GM23338 (cell line): ENCODE measurements at regions not wholly inside any gene's neighbourhood (a gene's known extent, or its start where the extent isn't known, plus 50 kb on each side); places are given as distances from the start of the nearest gene placed in this dataset.

Source experiments
- ATAC-seq: fragments of 200-7000 bp; cut with Tn5 transposase; 3 replicates; pipeline ENCODE4 v1.9.1; 2020
- DNase-seq: peaks from one replicate; pipeline ENCODE4 v3.0.0-alpha.2; 2015; ENCODE audit warnings: low spot score
- H2AFZ ChIP-seq: fragments of 200-600 bp; sonication (generic); 2 replicates; pipeline ENCODE4 v1.8.0; 2016; ENCODE audit warnings: antibody characterized with exemption, mild to moderate bottlenecking, moderate library complexity
- H3F3A ChIP-seq: fragments of 200-600 bp; sonication (generic); replicated peaks from 2 replicates; pipeline ENCODE4 v1.8.0; 2017; ENCODE audit warnings: antibody characterized with exemption, mixed run types, low read depth
- H3K27ac ChIP-seq: fragments of 200-600 bp; sonication (generic); 2 replicates; pipeline ENCODE4 v1.6.1; 2016; ENCODE audit warnings: low read depth
- H3K27me3 ChIP-seq: fragments of 200-600 bp; sonication (generic); 2 replicates; pipeline ENCODE4 v1.8.0; 2016; ENCODE audit warnings: mild to moderate bottlenecking, mixed run types, moderate library complexity; ENCODE audit not compliant: insufficient read depth
- H3K36me3 ChIP-seq: fragments of 200-600 bp; sonication (generic); 2 replicates; pipeline ENCODE4 v1.8.0; 2016; ENCODE audit warnings: mild to moderate bottlenecking; ENCODE audit not compliant: insufficient read depth
- H3K4me1 ChIP-seq: fragments of 200-600 bp; sonication (generic); 2 replicates; pipeline ENCODE4 v1.8.0; 2016; ENCODE audit warnings: mild to moderate bottlenecking, moderate library complexity; ENCODE audit not compliant: insufficient read depth
- H3K4me2 ChIP-seq: fragments of 200-600 bp; sonication (generic); 2 replicates; pipeline ENCODE4 v1.7.1; 2017; ENCODE audit warnings: mixed run types
- H3K4me3 ChIP-seq: fragments of 200-600 bp; sonication (generic); 2 replicates; pipeline ENCODE4 v1.6.1; 2016; ENCODE audit warnings: mixed run types
- H3K79me2 ChIP-seq: fragments of 200-600 bp; sonication (generic); replicated peaks from 2 replicates; pipeline ENCODE4 v1.8.0; 2017; ENCODE audit warnings: mild to moderate bottlenecking; ENCODE audit not compliant: insufficient read depth
- H3K9me2 ChIP-seq: fragments of 200-600 bp; sonication (generic); 2 replicates; pipeline ENCODE4 v1.8.0; 2017; ENCODE audit not compliant: insufficient read depth
- H4K20me1 ChIP-seq: fragments of 200-600 bp; sonication (generic); replicated peaks from 2 replicates; pipeline ENCODE4 v1.8.0; 2017; ENCODE audit warnings: mild to moderate bottlenecking; ENCODE audit not compliant: insufficient read depth
- H3K27ac Mint-ChIP-seq: 2 replicates; pipeline ENCODE4 v1.8.0; 2020; ENCODE audit warnings: inconsistent platforms, mild to moderate bottlenecking, moderate library complexity, mixed read lengths
- H3K27me3 Mint-ChIP-seq: 3 replicates; pipeline ENCODE4 v1.8.0; 2022; ENCODE audit warnings: low read depth, mild to moderate bottlenecking, moderate library complexity, mixed read lengths, inconsistent platforms; ENCODE audit not compliant: insufficient read depth, poor library complexity
- H3K36me3 Mint-ChIP-seq: 3 replicates; pipeline ENCODE4 v1.8.0; 2021; ENCODE audit warnings: low read depth, mild to moderate bottlenecking, inconsistent platforms, moderate library complexity, mixed read lengths
- H3K4me1 Mint-ChIP-seq: 3 replicates; pipeline ENCODE4 v1.8.0; 2020; ENCODE audit warnings: mild to moderate bottlenecking, inconsistent platforms, mixed read lengths
- H3K4me3 Mint-ChIP-seq: 3 replicates; pipeline ENCODE4 v1.8.0; 2021; ENCODE audit warnings: moderate library complexity, mild to moderate bottlenecking, inconsistent platforms, mixed read lengths
- H3K9me3 Mint-ChIP-seq: 3 replicates; pipeline ENCODE4 v1.8.0; 2020; ENCODE audit warnings: moderate library complexity, mild to moderate bottlenecking, inconsistent platforms, mixed read lengths
- CREB1 ChIP-seq: fragments of 250-450 bp; sonication (Bioruptor Pico); IDR thresholded peaks from 2 replicates; pipeline ENCODE4 v1.5.0; 2020; ENCODE audit warnings: low read depth, mild to moderate bottlenecking, moderate library complexity
- CTCF ChIP-seq, 2 experiments: fragments of 200-600 bp in 1 of 2; sonication (generic) in 1 of 2; conservative IDR thresholded peaks; 2 replicates each; pipeline versions ENCODE4 v1.5.1 to v1.6.1; 2016 to 2017; ENCODE audit warnings: antibody characterized with exemption in 2 of 2, low read depth in 2 of 2, mild to moderate bottlenecking in 2 of 2, moderate library complexity in 1 of 2
- ETS1 ChIP-seq: IDR thresholded peaks from 2 replicates; pipeline ENCODE4 v1.6.1; 2016; ENCODE audit warnings: antibody characterized with exemption
- EZH2 ChIP-seq: fragments of 200-600 bp; sonication (generic); IDR thresholded peaks from one replicate; pipeline ENCODE4 v1.8.0; 2017; ENCODE audit warnings: antibody characterized with exemption, mild to moderate bottlenecking, low read depth; ENCODE audit not compliant: unreplicated experiment
- EZH2phosphoT487 ChIP-seq: fragments of 200-600 bp; sonication (generic); IDR thresholded peaks from one replicate; pipeline ENCODE4 v1.8.1; 2018; ENCODE audit warnings: antibody characterized with exemption; ENCODE audit not compliant: unreplicated experiment
- JUNB ChIP-seq: IDR thresholded peaks from one replicate; pipeline ENCODE4 v1.6.1; 2016; ENCODE audit warnings: antibody characterized with exemption; ENCODE audit not compliant: unreplicated experiment
- NANOG ChIP-seq: IDR thresholded peaks from 2 replicates; pipeline ENCODE4 v1.6.1; 2016; ENCODE audit warnings: antibody characterized with exemption, borderline replicate concordance
- POLR2AphosphoS5 ChIP-seq: IDR thresholded peaks from 2 replicates; pipeline ENCODE4 v1.6.1; 2016; ENCODE audit warnings: antibody characterized with exemption, low read depth
- REST ChIP-seq: IDR thresholded peaks from one replicate; pipeline ENCODE4 v1.6.1; 2018; ENCODE audit warnings: antibody characterized with exemption; ENCODE audit not compliant: unreplicated experiment
- STAT1 ChIP-seq: IDR thresholded peaks from one replicate; pipeline ENCODE4 v1.6.1; 2016; ENCODE audit warnings: antibody characterized with exemption; ENCODE audit not compliant: unreplicated experiment
- ZNF114 ChIP-seq: fragments of 250-450 bp; sonication (Bioruptor Pico); IDR thresholded peaks from 2 replicates; pipeline ENCODE4 v1.5.0; 2020; ENCODE audit warnings: mild to moderate bottlenecking, moderate library complexity
- ZNF331 ChIP-seq: fragments of 250-450 bp; sonication (Bioruptor Pico); IDR thresholded peaks from 2 replicates; pipeline ENCODE4 v1.5.0; 2020; ENCODE audit warnings: low read depth, mild to moderate bottlenecking, moderate library complexity
- TF ChIP-seq, protein P1 (sequence below): fragments of 250-450 bp; sonication (Bioruptor Pico); IDR thresholded peaks from 2 replicates; pipeline ENCODE4 v1.5.0; 2020; ENCODE audit warnings: mild to moderate bottlenecking, moderate library complexity

GRCh38 chr7:25611196-25611595 lies 382.9 kb upstream of the NPVF start:
- H3K36me3 ChIP-seq = no peaks in the 10 kb centered on the region; the same call in 1 of the 2 replicates
- peaks cover 1% of the 10 kb centered on the region for H3K27me3 Mint-ChIP-seq
- DNase-seq (no peak), ATAC-seq (no peak)
- H3K9me3 Mint-ChIP-seq = peaks cover 9% of the 10 kb centered on the region; the same call in 2 of the 3 replicates
- no peak for TF ChIP-seq JUNB
- no peak for TF ChIP-seq CTCF (conservative IDR thresholded peaks at IDR 0.05; ENCODE audit: low read depth in 2 of 2)
- no peak for TF ChIP-seq POLR2AphosphoS5
- TF ChIP-seq EZH2 = no peak
- TF ChIP-seq ZNF331 (CRISPR knock-in tag) = no peak
- no peak for TF ChIP-seq REST
- TF ChIP-seq EZH2phosphoT487 = no peak
- TF ChIP-seq CREB1 (CRISPR knock-in tag) = no peak
- no peak for TF ChIP-seq ETS1
- no peak for TF ChIP-seq NANOG
- TF ChIP-seq, protein P1, sequence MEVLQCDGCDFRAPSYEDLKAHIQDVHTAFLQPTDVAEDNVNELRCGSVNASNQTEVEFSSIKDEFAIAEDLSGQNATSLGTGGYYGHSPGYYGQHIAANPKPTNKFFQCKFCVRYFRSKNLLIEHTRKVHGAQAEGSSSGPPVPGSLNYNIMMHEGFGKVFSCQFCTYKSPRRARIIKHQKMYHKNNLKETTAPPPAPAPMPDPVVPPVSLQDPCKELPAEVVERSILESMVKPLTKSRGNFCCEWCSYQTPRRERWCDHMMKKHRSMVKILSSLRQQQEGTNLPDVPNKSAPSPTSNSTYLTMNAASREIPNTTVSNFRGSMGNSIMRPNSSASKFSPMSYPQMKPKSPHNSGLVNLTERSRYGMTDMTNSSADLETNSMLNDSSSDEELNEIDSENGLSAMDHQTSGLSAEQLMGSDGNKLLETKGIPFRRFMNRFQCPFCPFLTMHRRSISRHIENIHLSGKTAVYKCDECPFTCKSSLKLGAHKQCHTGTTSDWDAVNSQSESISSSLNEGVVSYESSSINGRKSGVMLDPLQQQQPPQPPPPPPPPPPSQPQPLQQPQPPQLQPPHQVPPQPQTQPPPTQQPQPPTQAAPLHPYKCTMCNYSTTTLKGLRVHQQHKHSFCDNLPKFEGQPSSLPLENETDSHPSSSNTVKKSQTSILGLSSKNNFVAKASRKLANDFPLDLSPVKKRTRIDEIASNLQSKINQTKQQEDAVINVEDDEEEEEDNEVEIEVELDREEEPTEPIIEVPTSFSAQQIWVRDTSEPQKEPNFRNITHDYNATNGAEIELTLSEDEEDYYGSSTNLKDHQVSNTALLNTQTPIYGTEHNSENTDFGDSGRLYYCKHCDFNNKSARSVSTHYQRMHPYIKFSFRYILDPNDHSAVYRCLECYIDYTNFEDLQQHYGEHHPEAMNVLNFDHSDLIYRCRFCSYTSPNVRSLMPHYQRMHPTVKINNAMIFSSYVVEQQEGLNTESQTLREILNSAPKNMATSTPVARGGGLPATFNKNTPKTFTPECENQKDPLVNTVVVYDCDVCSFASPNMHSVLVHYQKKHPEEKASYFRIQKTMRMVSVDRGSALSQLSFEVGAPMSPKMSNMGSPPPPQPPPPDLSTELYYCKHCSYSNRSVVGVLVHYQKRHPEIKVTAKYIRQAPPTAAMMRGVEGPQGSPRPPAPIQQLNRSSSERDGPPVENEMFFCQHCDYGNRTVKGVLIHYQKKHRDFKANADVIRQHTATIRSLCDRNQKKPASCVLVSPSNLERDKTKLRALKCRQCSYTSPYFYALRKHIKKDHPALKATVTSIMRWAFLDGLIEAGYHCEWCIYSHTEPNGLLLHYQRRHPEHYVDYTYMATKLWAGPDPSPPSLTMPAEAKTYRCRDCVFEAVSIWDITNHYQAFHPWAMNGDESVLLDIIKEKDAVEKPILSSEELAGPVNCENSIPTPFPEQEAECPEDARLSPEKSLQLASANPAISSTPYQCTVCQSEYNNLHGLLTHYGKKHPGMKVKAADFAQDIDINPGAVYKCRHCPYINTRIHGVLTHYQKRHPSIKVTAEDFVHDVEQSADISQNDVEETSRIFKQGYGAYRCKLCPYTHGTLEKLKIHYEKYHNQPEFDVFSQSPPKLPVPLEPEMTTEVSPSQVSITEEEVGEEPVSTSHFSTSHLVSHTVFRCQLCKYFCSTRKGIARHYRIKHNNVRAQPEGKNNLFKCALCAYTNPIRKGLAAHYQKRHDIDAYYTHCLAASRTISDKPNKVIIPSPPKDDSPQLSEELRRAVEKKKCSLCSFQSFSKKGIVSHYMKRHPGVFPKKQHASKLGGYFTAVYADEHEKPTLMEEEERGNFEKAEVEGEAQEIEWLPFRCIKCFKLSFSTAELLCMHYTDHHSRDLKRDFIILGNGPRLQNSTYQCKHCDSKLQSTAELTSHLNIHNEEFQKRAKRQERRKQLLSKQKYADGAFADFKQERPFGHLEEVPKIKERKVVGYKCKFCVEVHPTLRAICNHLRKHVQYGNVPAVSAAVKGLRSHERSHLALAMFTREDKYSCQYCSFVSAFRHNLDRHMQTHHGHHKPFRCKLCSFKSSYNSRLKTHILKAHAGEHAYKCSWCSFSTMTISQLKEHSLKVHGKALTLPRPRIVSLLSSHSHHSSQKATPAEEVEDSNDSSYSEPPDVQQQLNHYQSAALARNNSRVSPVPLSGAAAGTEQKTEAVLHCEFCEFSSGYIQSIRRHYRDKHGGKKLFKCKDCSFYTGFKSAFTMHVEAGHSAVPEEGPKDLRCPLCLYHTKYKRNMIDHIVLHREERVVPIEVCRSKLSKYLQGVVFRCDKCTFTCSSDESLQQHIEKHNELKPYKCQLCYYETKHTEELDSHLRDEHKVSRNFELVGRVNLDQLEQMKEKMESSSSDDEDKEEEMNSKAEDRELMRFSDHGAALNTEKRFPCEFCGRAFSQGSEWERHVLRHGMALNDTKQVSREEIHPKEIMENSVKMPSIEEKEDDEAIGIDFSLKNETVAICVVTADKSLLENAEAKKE (CRISPR knock-in tag) = no peak
- no peak for TF ChIP-seq ZNF114
- no peak for TF ChIP-seq STAT1
- H2AFZ ChIP-seq = no peak overlapping the region
- H3K4me1 Mint-ChIP-seq = no peaks in the 10 kb centered on the region
- H3K36me3 Mint-ChIP-seq = no peaks in the 10 kb centered on the region
- H3K4me2 ChIP-seq = no peak overlapping the region
- H3F3A ChIP-seq = no peaks in the 10 kb centered on the region
- no peak overlapping the region for H3K4me3 ChIP-seq
- no peak overlapping the region for H3K4me3 Mint-ChIP-seq
- H3K4me1 ChIP-seq = no peaks in the 10 kb centered on the region
- H3K27me3 ChIP-seq = no peaks in the 10 kb centered on the region
- H3K9me2 ChIP-seq = peaks cover 4% of the 10 kb centered on the region; the same call in 1 of the 2 replicates
- no peaks in the 10 kb centered on the region for H4K20me1 ChIP-seq
- no peak overlapping the region for H3K27ac ChIP-seq
- H3K27ac Mint-ChIP-seq = no peak overlapping the region
- H3K79me2 ChIP-seq = no peaks in the 10 kb centered on the region
